Smooth muscle cell (in vitro differentiated cells): ENCODE measurements at regions not wholly inside any gene's neighbourhood (a gene's known extent, or its start where the extent isn't known, plus 50 kb on each side); places are given as distances from the start of the nearest gene placed in this dataset.

Experiments used
- DNase-seq: peaks from one replicate; lab custom pipeline; 2025; ENCODE audit not compliant: unreplicated experiment; lab: John Stamatoyannopoulos, UW
- H2AFZ ChIP-seq: fragments of 200-600 bp; sonication (generic); 2 replicates; pipeline ENCODE4 v1.6.0; 2016; ENCODE audit warnings: antibody characterized with exemption, low read depth, mild to moderate bottlenecking
- H3F3A ChIP-seq: fragments of 200-600 bp; sonication (generic); 2 replicates; pipeline ENCODE4 v1.6.0; 2017; ENCODE audit warnings: antibody characterized with exemption, low read depth
- H3K27ac ChIP-seq: fragments of 200-600 bp; sonication (generic); 2 replicates; pipeline ENCODE4 v1.5.1; 2016; ENCODE audit warnings: low read depth, mild to moderate bottlenecking
- H3K27me3 ChIP-seq: fragments of 200-600 bp; sonication (generic); 2 replicates; pipeline ENCODE4 v1.6.1; 2016; ENCODE audit warnings: low read depth, mild to moderate bottlenecking
- H3K36me3 ChIP-seq: fragments of 200-600 bp; sonication (generic); 2 replicates; pipeline ENCODE4 v1.5.1; 2016; ENCODE audit warnings: low read depth
- H3K4me1 ChIP-seq: fragments of 200-600 bp; sonication (generic); 2 replicates; pipeline ENCODE4 v1.5.1; 2016; ENCODE audit warnings: low read depth
- H3K4me2 ChIP-seq: fragments of 200-600 bp; sonication (generic); 2 replicates; pipeline ENCODE4 v1.6.0; 2016; ENCODE audit warnings: mild to moderate bottlenecking
- H3K4me3 ChIP-seq: fragments of 200-600 bp; sonication (generic); 2 replicates; pipeline ENCODE4 v1.5.1; 2016; ENCODE audit warnings: mild to moderate bottlenecking
- H3K79me2 ChIP-seq: fragments of 200-600 bp; sonication (generic); 2 replicates; pipeline ENCODE4 v1.6.0; 2016; ENCODE audit warnings: low read depth, mild to moderate bottlenecking
- H3K9ac ChIP-seq: fragments of 200-600 bp; sonication (generic); 2 replicates; pipeline ENCODE4 v1.6.0; 2016; ENCODE audit warnings: low read depth
- H3K9me3 ChIP-seq: fragments of 200-600 bp; sonication (generic); replicated peaks from 2 replicates; pipeline ENCODE4 v1.5.1; 2016; ENCODE audit warnings: low read depth
- H4K20me1 ChIP-seq: fragments of 200-600 bp; sonication (generic); 2 replicates; pipeline ENCODE4 v1.6.0; 2016; ENCODE audit warnings: low read depth
- CTCF ChIP-seq: fragments of 200-600 bp; sonication (generic); IDR thresholded peaks from 2 replicates; pipeline ENCODE4 v1.5.1; 2017; ENCODE audit warnings: borderline replicate concordance, mild to moderate bottlenecking, antibody characterized with exemption; ENCODE audit not compliant: insufficient read depth, poor library complexity, severe bottlenecking
- WGBS: methylation state at CpG from one replicate; pipeline ENCODE4 v1.1.7; 2016; ENCODE audit warnings: low lambda C conversion rate; 5-methylcytosine and 5-hydroxymethylcytosine counted together

GRCh38 chr13:40024204-40024966 lies 368.9 kb downstream of the COG6 start:
- DNase-seq: no peak
- no peak overlapping the region for H3K4me3 ChIP-seq
- H3K27me3 ChIP-seq: no peaks in the 10 kb centered on the region
- H3K9ac ChIP-seq: no peak overlapping the region
- no peaks in the 10 kb centered on the region for H4K20me1 ChIP-seq
- no peaks in the 10 kb centered on the region for H3K79me2 ChIP-seq
- no peaks in the 10 kb centered on the region for H3K36me3 ChIP-seq
- WGBS: 98% methylated on average over 3 of the region's 3 CpGs
- no peaks in the 10 kb centered on the region for H3K9me3 ChIP-seq
- H3F3A ChIP-seq: no peaks in the 10 kb centered on the region
- H3K4me1 ChIP-seq: no peaks in the 10 kb centered on the region
- TF ChIP-seq CTCF: no peak
- H3K27ac ChIP-seq: no peak overlapping the region
- H3K4me2 ChIP-seq: no peak overlapping the region
- H2AFZ ChIP-seq: no peak overlapping the region

- H3K9ac ChIP-seq: no peak overlapping the region
- H3K27me3 ChIP-seq: no peaks in the 10 kb centered on the region
- H3K27ac ChIP-seq: no peak overlapping the region
- H3F3A ChIP-seq: no peaks in the 10 kb centered on the region
- no peaks in the 10 kb centered on the region for H3K36me3 ChIP-seq
- 81% methylated on average over 4 of the region's 4 CpGs for WGBS
- no peaks in the 10 kb centered on the region for H4K20me1 ChIP-seq
- H2AFZ ChIP-seq: no peak overlapping the region
- H3K4me2 ChIP-seq: no peak overlapping the region
- no peaks in the 10 kb centered on the region for H3K4me1 ChIP-seq
- no peaks in the 10 kb centered on the region for H3K79me2 ChIP-seq
- no peak for TF ChIP-seq CTCF
- H3K9me3 ChIP-seq: no peaks in the 10 kb centered on the region
- H3K4me3 ChIP-seq: no peak overlapping the region
- no peak for DNase-seq
These were observed 369.7 kb downstream of the COG6 start for GRCh38 chr13:40024967-40025714.

GRCh38 chr13:40026174-40026585 lies 370.7 kb downstream of the COG6 start:
- DNase-seq: no peak
- 58% methylated on average over 5 of the region's 5 CpGs for WGBS

More at GRCh38 chr13:40026174-40026585, 370.7 kb downstream of the COG6 start:
- Histone ChIP-seq H2AFZ (no peak overlapping the region), H3K27me3 (no peaks in the 10 kb centered on the region), H3K9me3 (no peaks in the 10 kb centered on the region), H3F3A (no peaks in the 10 kb centered on the region), H3K79me2 (no peaks in the 10 kb centered on the region), H3K4me2 (peak overlapping the region; percentile 55), H3K27ac (no peak overlapping the region), H3K36me3 (no peaks in the 10 kb centered on the region), H3K4me1 (no peaks in the 10 kb centered on the region), H3K4me3 (no peak overlapping the region), H3K9ac (no peak overlapping the region), H4K20me1 (no peaks in the 10 kb centered on the region)
- no peak for TF ChIP-seq CTCF
